Spleen (tissue), 7 donors: ENCODE measurements at regions not wholly inside any gene's neighbourhood (a gene's known extent, or its start where the extent isn't known, plus 50 kb on each side); places are given as distances from the start of the nearest gene placed in this dataset.

Source experiments
- POLR2A ChIP-seq, 3 donors: fragments of 450-650 bp; IDR thresholded peaks; one replicate each; pipeline ENCODE4 v1.5.1; 2017; ENCODE audit warnings: antibody characterized with exemption in 3 of 3, mild to moderate bottlenecking in 1 of 3
- TF ChIP-seq, protein P1 (sequence below), 11 experiments: fragments of 200-600 bp in 7 of 11; fragments of 450-650 bp in 4 of 11; sonication (generic) in 4 of 11; IDR thresholded peaks in 8 of 11; conservative IDR thresholded peaks in 3 of 11; 1 replicate in 7 of 11; 2 replicates in 4 of 11; pipeline versions ENCODE4 v1.4.0 to v1.8.0; 2016 to 2021; ENCODE audit warnings: antibody characterized with exemption in 11 of 11, inconsistent platforms in 4 of 11, mild to moderate bottlenecking in 1 of 11
- donor health status: DM: no; HTN: no; CAD: no; lungs with moderate emphysema.
- donor health status: DM: no; HTN: no; CAD: no.
- donor health status: DM: no; HTN: no; CAD: no.

DNA sequence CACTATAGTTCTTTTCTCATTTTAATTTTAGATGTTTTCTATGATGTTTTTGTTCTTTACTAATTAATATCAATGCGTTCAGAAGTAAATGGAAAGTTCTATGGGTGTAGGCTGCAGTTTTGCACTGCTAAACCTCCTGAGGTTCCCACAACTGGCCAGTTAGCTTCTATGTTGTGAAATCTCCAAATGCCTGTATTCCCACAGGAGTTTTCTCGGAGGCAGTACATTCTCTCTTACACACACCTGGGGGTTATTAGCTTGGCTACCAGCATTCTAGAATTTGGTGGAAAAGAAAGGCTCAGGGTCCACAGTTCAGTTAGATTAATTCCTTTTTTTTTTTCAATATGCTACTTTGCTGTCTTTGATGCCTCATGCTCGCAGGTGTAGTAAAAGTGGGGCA is 216.9 kb upstream of the NRIP1 start:
- TF ChIP-seq, protein P1, sequence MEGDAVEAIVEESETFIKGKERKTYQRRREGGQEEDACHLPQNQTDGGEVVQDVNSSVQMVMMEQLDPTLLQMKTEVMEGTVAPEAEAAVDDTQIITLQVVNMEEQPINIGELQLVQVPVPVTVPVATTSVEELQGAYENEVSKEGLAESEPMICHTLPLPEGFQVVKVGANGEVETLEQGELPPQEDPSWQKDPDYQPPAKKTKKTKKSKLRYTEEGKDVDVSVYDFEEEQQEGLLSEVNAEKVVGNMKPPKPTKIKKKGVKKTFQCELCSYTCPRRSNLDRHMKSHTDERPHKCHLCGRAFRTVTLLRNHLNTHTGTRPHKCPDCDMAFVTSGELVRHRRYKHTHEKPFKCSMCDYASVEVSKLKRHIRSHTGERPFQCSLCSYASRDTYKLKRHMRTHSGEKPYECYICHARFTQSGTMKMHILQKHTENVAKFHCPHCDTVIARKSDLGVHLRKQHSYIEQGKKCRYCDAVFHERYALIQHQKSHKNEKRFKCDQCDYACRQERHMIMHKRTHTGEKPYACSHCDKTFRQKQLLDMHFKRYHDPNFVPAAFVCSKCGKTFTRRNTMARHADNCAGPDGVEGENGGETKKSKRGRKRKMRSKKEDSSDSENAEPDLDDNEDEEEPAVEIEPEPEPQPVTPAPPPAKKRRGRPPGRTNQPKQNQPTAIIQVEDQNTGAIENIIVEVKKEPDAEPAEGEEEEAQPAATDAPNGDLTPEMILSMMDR (IDR thresholded peaks at IDR 0.05 in 8 of 11, conservative IDR thresholded peaks at IDR 0.05 in 3 of 11): no peak
- no peak for TF ChIP-seq POLR2A (IDR thresholded peaks at IDR 0.05)
